Kidney capillary endothelial cell (primary cell): ENCODE measurements at regions not wholly inside any gene's neighbourhood (a gene's known extent, or its start where the extent isn't known, plus 50 kb on each side); places are given as distances from the start of the nearest gene placed in this dataset.
A peak's percentile ranks its signal among the peaks of the same experiment; 100 is the strongest.

Experiments
- DNase-seq: peaks from one replicate; pipeline ENCODE4 v3.0.0-alpha.2; 2018; ENCODE audit warnings: low spot score

DNA sequence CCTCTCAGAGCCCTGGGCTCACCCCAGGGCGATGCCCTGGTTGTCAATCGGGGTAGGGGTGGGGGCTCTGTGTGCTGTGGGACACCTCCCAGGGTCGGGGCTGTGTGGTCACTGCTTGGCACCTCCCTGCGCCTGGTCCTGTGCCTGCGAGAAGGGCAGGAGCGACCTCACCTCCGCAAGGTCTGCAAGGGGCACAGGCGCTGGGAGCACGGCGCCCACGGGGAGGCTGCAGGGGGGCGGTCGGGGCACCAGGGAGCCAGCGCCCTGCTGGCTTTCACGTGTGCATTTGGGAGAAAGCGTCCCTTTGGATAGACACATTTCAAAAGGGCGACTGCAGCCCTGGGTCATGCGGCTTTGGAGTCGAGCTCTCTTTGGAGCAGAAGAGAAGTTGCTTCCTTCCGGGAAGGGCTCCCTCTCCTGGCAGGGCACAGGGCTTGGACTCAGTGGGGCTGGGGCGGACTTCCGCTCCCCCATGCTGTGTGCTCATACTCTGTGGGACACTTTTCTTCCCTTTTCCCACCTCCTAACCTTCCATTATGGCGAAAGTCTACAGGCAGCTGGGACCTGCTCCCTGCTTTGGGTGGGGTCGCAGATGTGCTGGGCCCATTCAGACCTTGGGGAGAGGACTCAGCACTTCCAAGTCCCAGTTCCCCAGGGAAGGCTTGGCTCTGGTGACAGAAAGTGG is 52.9 kb upstream of the SLC28A3 start:
- DNase-seq: no peak

DNA sequence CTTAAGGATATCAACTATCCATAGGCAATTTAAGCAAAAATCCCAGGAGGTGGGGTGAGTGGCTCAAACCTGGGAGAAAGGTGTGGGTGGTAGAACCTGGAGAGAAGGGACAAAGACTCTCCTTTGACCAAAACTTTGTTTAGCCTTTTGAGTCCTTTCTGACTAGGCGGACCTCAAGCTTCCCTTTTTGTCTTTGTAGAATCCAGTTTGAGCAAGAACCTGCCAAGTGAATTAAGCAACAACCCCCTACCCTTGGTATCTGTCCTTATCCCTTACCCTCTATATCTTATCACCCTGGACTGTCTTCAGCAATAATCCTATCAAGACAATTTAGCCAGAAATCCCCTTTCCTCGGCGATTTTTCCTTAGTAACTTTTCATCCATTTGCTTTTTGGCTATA is 53.5 kb upstream of the SLC28A3 start:
- no peak for DNase-seq

DNA sequence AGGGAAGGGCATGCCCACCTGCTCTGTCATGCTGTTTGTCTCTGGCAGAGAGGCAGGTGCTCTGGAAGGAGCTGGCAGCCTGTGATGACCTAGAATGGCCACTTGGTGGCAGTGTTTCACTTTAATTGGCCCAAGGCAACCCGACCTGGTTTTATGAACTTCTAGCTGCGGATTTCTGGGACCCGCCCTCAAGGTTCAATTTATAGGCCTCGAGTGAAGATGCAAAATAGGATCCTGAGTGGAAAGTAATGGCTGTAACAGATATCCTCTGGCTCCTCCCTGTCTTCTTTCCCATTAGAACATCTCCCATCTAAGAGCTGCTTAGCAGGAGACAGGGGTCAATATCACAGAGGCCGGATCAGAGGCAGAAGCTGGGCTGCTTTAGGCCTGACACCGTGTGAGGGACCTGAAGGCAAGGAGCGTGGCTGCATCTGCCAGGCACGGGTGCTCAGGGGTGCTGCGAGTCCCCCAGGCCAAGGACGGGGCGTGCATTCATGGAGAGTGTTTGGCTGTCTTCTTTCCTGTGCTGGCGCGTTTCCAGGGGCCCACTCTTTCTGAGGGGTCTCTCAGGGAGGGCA is 56.7 kb upstream of the SLC28A3 start:
- peak; percentile 73 for DNase-seq

DNA sequence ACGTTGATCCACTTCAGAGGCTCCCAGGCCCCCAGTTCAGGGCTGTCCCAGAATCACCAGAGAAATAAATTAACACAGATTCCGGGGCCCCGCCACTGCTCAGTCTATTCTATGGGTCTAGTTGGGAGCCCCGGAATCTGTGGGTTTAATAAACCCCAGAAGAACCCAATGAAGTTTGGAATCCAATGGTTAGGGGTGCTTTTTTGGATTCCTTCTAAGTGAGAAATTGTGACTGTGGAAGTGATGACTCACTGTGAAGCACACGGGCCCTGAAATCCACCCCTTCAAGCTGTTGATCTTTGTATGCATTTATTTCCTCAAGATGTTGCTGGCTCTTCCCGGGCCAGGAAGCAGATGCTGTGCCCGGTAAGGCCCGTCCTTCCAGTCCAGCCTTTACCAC is 57.3 kb upstream of the SLC28A3 start:
- peak; percentile 55 for DNase-seq

DNA sequence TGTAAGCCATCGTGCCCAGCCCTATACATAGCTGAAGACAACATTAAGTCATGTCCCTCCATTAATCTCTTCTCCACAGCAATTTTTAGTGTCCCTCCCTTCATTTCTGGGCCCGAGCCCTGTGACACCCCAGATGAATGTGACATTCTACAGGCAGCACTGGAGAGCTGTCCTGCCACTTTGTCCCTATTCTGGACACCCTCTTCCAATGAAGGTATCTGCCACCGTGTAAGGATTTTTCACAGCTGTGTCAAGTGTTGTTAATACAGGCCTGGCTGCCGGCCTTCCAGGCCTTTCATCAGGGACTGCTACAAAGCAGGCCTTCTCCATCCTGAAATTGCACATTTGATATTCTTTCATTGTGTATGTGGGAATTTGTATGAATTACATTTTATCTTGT is 62.0 kb upstream of the SLC28A3 start:
- no peak for DNase-seq

DNA sequence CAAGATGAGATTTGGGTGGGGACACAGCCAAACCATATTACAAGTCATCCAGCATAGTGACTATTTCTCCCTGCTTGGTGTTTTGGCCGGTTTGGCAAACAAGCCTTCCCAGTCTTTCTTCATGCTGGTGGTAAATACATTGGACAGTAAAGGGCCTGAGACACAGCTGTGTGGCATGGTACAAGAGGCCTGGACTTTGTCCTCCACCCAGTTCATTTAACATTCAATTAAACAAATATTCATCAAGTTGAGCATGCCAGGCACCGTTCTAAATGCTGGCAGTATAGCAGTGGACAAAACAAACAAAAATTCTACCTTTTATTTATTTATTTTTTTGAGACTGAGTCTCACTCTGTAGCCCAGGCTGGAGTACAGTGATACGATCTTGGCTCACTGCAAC is 62.7 kb upstream of the SLC28A3 start:
- no peak for DNase-seq

DNA sequence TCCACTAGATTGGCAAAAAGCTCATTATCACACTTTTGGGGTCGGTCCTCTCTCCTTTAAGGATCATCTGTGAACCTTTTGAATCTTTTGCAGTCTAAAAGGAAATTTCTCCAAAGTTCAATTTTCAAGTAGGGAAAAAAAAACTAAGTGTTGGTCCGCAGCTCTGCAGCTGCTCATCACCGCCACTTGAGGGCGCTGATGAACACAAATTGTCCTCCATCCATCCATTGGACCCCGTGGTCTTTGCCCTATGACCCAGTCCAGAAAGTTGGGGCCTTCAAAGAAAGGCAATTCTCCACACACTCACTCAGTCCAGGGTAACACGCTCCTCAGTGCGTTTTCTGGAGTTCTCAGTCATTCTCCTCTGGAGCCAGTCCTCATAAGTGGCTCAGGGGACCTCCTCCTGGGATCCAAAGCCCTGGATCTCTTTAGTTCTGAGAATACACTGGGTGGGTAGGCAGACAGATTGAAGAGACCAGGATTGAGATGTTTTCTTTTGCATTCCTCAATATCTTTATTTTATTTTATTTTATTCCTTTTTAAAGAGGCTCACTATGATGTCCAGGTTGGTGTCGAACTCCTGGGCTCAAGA is 63.6 kb upstream of the SLC28A3 start:
- no peak for DNase-seq

DNA sequence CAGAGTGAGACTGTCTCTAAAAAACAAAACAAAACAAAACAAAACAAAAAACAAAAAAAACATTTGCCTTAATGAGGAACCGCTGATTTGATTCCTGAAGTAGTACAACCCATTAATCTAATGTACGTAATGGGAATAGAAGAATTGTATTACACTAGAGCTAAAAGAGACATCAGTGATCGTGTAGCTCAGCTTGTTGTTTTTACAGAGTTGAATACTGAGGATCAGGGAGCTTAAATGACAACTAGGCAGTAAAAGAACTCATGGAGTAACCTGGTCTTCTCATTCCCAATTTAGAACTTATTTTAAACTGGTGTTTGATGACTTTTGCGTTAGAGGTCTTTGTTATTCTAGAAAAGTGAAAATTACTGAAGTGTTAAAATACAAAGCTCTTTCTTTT is 65.1 kb upstream of the SLC28A3 start:
- DNase-seq: no peak

DNA sequence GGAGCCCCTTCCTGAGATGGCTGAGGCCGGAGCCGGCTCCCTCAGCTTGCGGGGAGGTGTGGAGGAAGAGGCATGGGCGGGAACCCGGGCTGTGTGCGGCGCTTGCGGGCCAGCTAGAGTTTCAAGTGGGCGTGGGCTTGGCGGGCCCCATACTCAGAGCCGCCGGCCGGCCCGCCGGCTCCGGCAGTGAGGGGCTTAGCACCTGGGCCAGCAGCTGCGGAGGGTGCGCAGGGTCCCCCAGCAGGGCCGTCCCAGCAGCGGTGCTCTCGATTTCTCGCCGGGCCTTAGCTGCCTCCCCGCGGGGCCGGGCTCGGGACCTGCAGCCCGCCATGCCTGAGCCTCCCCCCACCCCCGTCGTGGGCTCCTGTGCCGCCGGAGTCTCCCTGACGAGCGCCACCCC is 67.9 kb upstream of the SLC28A3 start:
- DNase-seq: no peak

DNA sequence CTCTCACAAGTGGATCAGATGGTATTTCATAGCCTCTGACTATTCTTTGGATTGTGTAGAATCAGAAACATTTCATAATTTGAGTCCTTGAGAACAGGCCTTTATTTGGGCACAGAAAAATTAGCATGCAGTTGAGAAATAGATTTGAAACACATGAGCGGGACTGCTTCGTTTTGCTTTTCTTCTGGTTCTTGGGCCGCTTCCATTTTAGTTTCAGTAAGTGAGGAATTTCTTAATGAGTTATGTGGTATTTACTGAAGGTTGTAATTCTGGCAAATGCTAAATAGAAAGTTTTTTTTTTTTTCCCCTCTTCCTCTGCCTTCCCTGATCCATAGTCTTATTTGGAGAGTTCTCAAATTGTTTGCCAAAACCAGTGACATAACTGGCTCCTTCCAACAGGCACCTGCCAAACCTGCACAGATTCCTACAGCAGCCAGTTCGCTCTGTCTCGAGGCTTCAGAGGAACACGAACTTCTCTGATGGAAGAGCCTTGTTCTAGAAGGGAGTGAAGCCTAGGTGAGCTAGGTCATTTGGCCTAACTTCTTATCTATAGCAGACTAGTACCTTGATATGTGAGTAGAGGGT is 71.2 kb upstream of the SLC28A3 start:
- DNase-seq: no peak

DNA sequence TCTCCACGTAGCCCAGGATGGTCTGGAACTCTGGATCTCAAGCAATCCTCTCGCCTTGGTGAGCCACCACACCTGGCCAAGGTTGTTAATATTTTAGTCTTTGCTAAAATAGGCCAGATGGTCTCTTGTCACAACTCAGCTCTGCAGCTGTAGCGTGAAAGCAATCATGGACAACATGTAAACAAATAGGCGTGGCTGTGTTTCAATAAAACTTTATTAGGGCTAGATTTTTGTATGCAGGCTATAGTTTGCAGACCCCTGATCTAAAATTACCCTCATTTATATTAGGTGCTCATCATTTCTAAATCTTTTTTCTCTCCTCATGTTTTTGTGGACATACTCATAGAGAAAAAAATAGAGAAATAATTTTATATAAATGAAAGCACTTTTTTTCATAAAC is 72.1 kb upstream of the SLC28A3 start:
- no peak for DNase-seq

DNA sequence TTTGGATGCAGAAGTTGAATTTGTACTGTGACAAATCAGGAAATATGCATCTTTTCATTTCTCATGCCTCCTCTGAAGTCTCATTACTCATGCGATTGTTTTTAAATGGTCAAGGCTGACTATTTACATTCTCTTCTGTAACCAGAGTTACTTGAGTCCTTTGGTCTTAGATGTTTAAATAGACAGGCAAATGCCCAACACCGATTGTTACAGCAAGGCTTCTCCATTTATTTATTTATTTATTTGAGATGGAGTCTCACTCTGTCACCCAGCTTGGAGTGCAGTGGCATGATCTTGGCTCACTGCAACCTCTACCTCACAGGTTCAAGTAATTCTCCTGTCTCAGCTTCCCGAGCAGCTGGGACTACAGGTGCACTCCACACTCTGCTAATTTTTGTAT is 72.7 kb upstream of the SLC28A3 start:
- DNase-seq: no peak

DNA sequence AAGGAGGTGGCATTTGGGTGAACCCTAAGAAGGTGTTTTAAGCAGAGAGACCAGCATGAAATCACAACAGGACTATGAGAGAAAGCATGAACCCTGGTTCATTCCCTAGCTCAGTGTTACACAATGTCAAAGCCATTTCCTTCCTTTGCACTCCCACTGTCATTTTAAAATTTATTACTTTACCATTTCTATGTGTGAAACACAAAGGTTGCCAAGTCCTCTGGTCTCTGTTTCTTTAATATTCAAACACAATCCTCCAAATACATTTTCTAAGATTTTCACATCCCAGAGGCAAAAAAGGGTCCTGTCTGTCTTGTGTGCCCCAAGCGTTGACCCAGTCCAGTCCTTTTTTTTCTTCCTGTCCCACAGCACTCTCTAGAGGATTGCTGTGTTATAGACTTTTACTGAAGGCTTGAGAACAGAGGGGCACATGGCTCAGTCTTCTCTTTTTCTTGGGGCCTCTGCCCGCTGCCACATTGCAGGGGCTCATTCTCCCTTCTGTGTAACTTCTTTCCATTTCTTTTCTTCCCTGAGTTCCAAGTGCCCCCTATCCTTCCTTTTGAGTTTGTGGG is 78.6 kb upstream of the SLC28A3 start:
- no peak for DNase-seq

DNA sequence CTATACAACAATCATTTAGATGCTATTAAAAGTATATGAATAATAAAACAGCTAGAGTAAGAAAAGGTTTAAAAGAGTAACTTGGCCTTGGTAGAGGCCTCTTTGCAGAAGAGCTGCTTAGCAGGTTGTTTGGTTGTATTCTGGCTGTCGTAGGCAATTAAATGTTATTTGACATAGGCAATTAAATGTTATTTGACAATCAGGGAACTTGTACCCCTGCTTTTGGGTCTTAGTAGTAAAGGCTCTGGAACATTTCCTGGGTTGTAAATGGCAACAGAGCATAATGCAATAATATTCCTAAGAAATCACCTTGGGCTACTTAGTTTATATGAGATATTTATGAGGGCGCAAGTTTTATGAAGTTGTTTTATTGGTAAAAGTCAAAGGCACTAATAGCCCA is 84.4 kb upstream of the SLC28A3 start:
- no peak for DNase-seq

DNA sequence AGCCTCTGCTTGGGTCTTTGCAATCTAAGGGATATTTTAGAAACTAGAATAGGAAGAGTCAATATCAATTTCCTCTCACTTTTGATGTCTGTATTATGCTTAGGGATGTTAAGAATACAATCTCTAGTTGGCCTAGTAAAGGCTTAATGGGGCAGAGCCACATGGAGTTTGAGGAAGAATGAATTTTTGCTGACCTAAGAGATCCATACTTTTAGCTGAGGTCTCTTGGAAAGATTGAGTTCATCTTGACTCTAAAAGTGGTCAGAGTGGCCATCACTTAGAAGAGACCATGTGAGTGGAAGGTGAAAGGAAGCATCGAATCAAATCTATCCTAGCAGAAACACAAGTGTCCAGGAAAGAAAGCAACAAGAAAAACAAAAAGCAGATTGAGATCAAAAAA is 92.2 kb upstream of the SLC28A3 start:
- no peak for DNase-seq

DNA sequence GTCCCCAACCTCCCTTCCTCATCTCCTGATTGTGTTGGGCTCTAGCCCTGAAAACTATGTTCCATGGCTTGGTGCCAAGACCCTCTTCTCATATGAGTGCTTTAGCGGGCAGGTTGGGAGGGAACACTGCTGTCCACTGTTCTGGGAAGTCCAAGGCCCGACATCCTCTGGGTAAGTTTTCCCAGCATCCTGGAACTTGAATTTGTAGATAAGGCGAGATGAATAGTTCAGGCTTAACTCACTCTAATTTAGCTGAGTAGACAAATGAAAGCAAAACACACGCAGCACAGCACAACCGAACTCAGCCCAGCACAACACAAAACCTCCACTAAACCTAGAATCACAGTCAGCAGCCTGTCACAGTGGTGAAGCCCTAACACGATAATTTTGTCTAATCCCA is 95.3 kb upstream of the SLC28A3 start:
- DNase-seq: no peak

DNA sequence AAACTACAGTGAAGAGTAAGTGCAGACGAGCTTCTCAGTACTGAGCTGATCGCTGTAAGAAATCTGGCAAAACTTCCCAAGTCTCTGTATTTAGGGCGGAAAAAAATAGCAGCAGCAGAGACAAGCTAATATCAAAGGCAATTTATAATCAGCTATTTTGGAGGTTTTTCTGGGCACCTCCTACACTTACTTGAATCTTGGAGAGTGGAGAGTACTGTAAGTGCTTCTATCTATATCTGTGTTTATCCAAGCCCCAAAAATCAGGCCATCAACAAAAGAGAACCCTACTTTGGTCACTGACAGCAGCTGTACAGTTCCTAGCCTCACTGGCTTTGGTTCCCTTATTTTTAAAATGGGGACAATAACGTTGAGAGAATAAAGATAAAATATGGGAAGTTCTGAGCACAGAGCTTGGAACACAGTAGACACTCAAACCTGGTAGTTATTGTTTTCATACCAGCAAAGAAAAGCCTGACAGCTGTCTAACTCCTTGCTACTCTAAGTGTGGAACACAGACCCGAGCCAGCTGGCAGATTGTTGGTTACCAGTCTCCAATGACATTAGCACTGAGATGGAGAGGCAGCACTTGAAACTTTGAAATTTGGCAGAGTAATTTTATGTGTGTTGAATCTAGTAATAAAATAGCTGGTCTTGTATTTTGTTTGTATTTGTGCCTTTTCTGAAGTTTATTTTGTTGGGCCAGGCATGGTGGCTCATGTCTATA is 96.0 kb upstream of the SLC28A3 start:
- no peak for DNase-seq

DNA sequence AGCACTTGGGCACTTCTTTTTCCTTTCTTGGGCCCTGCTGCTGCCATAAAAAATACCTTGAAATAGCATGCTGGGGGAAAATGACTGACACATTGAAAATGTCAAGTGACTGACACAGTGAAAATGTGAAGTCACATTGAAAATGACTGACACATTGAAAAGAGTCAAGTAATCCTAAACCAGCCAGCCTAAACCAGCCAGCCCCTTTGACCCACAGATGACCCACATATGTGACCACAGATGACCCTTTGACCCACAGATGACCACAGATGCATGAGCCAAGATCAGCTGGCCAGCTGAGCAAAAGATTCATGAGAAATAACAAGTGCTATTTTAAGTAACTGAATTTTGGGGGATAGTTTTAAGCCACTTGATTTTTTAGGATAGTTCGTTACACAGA is 97.8 kb upstream of the SLC28A3 start:
- DNase-seq: no peak

DNA sequence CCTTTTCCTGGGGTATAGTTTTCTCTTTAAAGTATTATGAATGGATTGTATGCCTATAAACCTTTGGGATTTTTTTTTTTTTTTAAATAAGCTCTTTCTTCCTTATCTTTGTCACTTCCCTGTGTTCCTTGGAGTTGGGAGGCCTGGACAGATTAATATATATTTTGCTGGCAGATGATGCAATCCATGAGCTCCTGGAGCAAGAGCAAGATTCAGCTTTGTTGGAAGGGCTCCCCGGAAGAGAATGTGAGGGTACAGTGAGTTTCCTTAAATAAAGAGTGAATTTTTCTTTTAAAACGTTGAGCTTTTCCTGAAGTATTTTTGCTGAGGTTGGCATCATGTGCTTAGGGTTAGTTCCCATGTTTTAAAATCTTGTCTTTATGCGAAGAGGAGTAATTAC is 98.7 kb upstream of the SLC28A3 start:
- DNase-seq: no peak

DNA sequence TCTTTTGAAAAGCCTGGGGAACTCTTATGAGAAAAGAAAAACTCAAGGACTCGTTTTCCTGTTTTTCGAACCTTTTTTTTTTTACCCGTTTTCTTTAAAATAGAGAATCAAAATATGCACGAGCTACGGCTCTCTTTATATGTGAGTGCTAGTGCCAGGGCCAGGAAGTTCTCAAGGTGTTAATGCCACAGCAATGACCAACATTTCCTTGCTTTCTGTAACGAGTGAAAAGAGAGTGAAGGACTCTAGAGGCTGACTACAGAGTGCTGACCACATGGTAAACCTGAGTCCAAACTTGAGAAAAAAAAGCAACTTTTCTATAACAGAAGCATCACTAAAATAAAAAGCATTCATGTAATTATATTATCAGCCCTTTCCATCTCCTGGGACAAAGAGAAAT is 102.2 kb upstream of the SLC28A3 start:
- no peak for DNase-seq

DNA sequence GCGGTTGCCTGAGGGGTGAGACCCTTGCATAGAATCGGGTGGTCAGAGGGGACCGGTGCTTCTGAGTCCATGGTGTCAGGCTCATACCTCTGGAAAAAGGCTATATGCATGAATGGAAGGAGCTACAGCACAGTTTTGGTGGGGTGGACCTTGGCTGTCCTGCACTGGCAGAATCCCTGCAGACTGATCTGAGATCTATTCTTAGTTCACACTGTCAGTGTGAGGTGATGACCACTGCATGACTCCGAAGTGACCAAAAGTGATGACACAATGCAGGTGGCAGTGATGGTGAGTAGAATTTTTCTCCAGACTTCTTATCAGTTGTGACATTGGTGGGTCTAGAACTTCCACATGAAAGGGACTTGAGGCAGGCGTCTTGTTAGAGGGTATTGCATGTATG is 105.2 kb upstream of the SLC28A3 start:
- DNase-seq: no peak

DNA sequence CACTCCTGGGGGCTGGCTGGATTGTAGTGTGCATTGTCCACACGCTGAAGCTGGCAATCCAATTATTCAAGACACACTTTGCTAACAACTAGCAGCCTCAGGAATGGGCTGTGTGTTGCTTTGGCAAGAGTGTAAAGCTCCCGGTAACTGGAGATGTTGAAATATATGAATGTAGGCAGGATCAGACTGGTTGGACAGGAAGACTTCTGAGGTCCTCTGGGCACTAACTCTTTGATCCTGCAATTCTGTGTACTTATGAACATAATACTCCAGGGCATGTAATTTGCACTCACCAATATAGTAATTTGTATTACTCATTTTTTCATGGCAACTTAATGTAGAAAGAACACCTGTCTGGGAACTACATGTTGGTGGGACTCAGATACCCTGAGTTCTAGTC is 106.7 kb upstream of the SLC28A3 start:
- DNase-seq: no peak

DNA sequence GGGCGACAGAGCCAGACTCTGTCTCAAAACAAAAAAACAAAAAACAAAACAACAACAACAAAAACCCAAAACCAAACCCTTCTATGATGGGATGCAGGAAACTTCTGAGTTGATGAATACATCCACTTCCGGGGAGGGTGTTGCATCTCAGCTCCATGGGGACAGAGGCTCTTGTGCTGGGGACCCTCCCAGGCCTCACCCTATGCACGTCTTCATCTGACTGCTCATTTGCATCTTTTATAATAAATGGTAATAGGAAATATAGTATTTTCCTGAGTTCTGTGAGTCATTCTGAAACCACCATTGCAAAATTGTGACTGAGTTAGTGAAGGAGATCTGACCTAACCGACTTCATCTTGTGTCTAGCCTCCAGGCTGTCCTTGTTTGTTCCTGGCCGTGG is 109.5 kb upstream of the SLC28A3 start:
- no peak for DNase-seq
